OCI-LY7 (cell line): ENCODE measurements at regions not wholly inside any gene's neighbourhood (a gene's known extent, or its start where the extent isn't known, plus 50 kb on each side); places are given as distances from the start of the nearest gene placed in this dataset.

Experiments used
- EZH2phosphoT487 ChIP-seq: fragments of 200-600 bp; sonication (generic); IDR thresholded peaks from 2 replicates; pipeline ENCODE4 v1.6.1; 2018; ENCODE audit warnings: low read depth, borderline replicate concordance, mild to moderate bottlenecking, mixed run types, antibody characterized with exemption, low read length, moderate library complexity, mixed read lengths
- TF ChIP-seq, protein P1 (sequence below): fragments of 200-600 bp; sonication (generic); conservative IDR thresholded peaks from 2 replicates; pipeline ENCODE4 v1.5.1; 2014; ENCODE audit warnings: mild to moderate bottlenecking, antibody characterized with exemption, low read length, moderate library complexity, mixed read lengths

GRCh38 chrX:44401151-44401550 is 57.7 kb upstream of the EFHC2 start:
- TF ChIP-seq, protein P1, sequence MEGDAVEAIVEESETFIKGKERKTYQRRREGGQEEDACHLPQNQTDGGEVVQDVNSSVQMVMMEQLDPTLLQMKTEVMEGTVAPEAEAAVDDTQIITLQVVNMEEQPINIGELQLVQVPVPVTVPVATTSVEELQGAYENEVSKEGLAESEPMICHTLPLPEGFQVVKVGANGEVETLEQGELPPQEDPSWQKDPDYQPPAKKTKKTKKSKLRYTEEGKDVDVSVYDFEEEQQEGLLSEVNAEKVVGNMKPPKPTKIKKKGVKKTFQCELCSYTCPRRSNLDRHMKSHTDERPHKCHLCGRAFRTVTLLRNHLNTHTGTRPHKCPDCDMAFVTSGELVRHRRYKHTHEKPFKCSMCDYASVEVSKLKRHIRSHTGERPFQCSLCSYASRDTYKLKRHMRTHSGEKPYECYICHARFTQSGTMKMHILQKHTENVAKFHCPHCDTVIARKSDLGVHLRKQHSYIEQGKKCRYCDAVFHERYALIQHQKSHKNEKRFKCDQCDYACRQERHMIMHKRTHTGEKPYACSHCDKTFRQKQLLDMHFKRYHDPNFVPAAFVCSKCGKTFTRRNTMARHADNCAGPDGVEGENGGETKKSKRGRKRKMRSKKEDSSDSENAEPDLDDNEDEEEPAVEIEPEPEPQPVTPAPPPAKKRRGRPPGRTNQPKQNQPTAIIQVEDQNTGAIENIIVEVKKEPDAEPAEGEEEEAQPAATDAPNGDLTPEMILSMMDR, result no peak
- TF ChIP-seq EZH2phosphoT487, result no peak
